ENCODE measurements at regions not wholly inside any gene's neighbourhood (a gene's known extent, or its start where the extent isn't known, plus 50 kb on each side); places are given as distances from the start of the nearest gene placed in this dataset.

- no peak for TF ChIP-seq CTCF (conservative IDR thresholded peaks at IDR 0.05)
- TF ChIP-seq EZH2 (IDR thresholded peaks at IDR 0.05; ENCODE audit: low read depth) = no peak
Measured at GRCh38 chr11:120035756-120036155, 102.2 kb downstream of the TRIM29 start.
